HG03565 (cell line): ENCODE measurements at regions not wholly inside any gene's neighbourhood (a gene's known extent, or its start where the extent isn't known, plus 50 kb on each side); places are given as distances from the start of the nearest gene placed in this dataset.
"Not testable (repeated sequence)": the region's sequence is repeated elsewhere in the genome, so short reads cannot be mapped to it uniquely, and the experiment has no call there.

Source experiments
- ATAC-seq: cut with Tn5 transposase; IDR thresholded peaks from one replicate; pipeline ENCODE4 v1.9.1; 2021; ENCODE audit warnings: mild to moderate bottlenecking, moderate library complexity; ENCODE audit not compliant: unreplicated experiment

- no peak for ATAC-seq
Observed at GRCh38 chr3:194249323-194250097, 101.6 kb downstream of the CPN2 start.

- ATAC-seq, result no peak
Observed at GRCh38 chr3:194250098-194251002, 100.8 kb downstream of the CPN2 start.

GRCh38 chr3:194251007-194251406, 100.1 kb downstream of the CPN2 start:
- no peak for ATAC-seq

GRCh38 chr3:194251461-194251860, 99.7 kb downstream of the CPN2 start:
- ATAC-seq, result no peak

GRCh38 chr3:194251891-194252560, 99.1 kb downstream of the CPN2 start:
- ATAC-seq, result no peak

- ATAC-seq, result no peak
Observed at GRCh38 chr3:194253270-194253669, 97.9 kb downstream of the CPN2 start.

GRCh38 chr3:194254040-194254439, 97.1 kb downstream of the CPN2 start:
- no peak for ATAC-seq

- ATAC-seq, result peak; percentile 43
Observed at GRCh38 chr3:194255252-194256039, 95.7 kb downstream of the CPN2 start.

- no peak for ATAC-seq
Observed at GRCh38 chr3:194256040-194256945, 94.8 kb downstream of the CPN2 start.

- no peak for ATAC-seq
Observed at GRCh38 chr3:194257151-194257621, 93.9 kb downstream of the CPN2 start.

GRCh38 chr3:194257916-194258668, 93.0 kb downstream of the CPN2 start:
- no peak for ATAC-seq

GRCh38 chr3:194259982-194260766, 91.0 kb downstream of the CPN2 start:
- ATAC-seq, result no peak

GRCh38 chr3:194261581-194262063, 89.5 kb downstream of the CPN2 start:
- ATAC-seq, result no peak

GRCh38 chr3:194262176-194262924, 88.8 kb downstream of the CPN2 start:
- no peak for ATAC-seq

- no peak for ATAC-seq
Observed at GRCh38 chr3:194262925-194263305, 88.2 kb downstream of the CPN2 start.

GRCh38 chr3:194264631-194265504, 86.3 kb downstream of the CPN2 start:
- not testable (repeated sequence) for ATAC-seq
